WTC11 (cell line): ENCODE measurements at regions not wholly inside any gene's neighbourhood (a gene's known extent, or its start where the extent isn't known, plus 50 kb on each side); places are given as distances from the start of the nearest gene placed in this dataset.

Experiments used
- ATF2 ChIP-seq: sonication (generic); formaldehyde crosslinking; IDR thresholded peaks from 2 replicates; pipeline ENCODE4 v1.8.1; 2022; ENCODE audit warnings: low read depth, missing genetic modification reagents, borderline replicate concordance
- ELF4 ChIP-seq: sonication (generic); formaldehyde crosslinking; IDR thresholded peaks from 2 replicates; pipeline ENCODE4 v1.8.1; 2022; ENCODE audit warnings: low read depth, mild to moderate bottlenecking, moderate library complexity, missing genetic modification reagents
- ESRRA ChIP-seq: sonication (generic); formaldehyde crosslinking; IDR thresholded peaks from 2 replicates; pipeline ENCODE4 v1.8.1; 2022; ENCODE audit warnings: mild to moderate bottlenecking, missing genetic modification reagents, borderline replicate concordance
- GTF2I ChIP-seq: fragments of 250-450 bp; sonication (Bioruptor Pico); conservative IDR thresholded peaks from 2 replicates; pipeline ENCODE4 v1.4.0; 2021; ENCODE audit warnings: mild to moderate bottlenecking
- TEAD4 ChIP-seq: sonication (generic); formaldehyde crosslinking; IDR thresholded peaks from 2 replicates; pipeline ENCODE4 v1.8.0; 2022; ENCODE audit warnings: mild to moderate bottlenecking, missing genetic modification reagents
- ZBTB43 ChIP-seq: sonication (generic); formaldehyde crosslinking; IDR thresholded peaks from 2 replicates; pipeline ENCODE4 v1.8.1; 2023; ENCODE audit warnings: mild to moderate bottlenecking, missing genetic modification reagents
- TF ChIP-seq, protein P1 (sequence below): fragments of 200-600 bp; IDR thresholded peaks from 2 replicates; pipeline ENCODE4 v1.8.0; 2022; ENCODE audit warnings: antibody characterized with exemption
- TF ChIP-seq, protein P2 (sequence below): fragments of 250-450 bp; sonication (Bioruptor Pico); IDR thresholded peaks from 2 replicates; pipeline ENCODE4 v2.1.2; 2022; ENCODE audit warnings: mild to moderate bottlenecking, moderate library complexity
- TF ChIP-seq, protein P3 (sequence below): sonication (generic); formaldehyde crosslinking; IDR thresholded peaks from 2 replicates; pipeline ENCODE4 v1.8.1; 2022; ENCODE audit warnings: low read depth, mild to moderate bottlenecking, moderate library complexity, missing genetic modification reagents, borderline replicate concordance

DNA sequence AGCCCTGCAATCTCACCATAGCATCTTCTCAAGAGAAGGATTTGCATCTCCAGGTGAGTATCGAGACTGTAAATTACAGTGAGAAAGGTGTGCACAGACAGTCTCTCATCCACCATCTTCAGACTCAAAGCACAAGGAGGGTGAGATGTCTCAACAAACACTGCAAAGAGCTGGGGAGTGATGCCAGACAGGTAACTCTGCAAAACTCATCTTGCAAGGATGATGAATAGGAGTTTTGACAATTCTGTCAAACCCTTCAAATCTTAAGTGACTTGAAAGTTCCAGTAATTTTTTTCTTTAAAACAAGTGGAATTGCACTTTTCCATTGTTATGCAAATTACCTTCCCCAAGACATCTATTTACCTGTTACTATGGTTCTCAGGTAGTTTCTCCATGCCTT is 277.2 kb upstream of the VCX3A start:
- TF ChIP-seq, protein P1, sequence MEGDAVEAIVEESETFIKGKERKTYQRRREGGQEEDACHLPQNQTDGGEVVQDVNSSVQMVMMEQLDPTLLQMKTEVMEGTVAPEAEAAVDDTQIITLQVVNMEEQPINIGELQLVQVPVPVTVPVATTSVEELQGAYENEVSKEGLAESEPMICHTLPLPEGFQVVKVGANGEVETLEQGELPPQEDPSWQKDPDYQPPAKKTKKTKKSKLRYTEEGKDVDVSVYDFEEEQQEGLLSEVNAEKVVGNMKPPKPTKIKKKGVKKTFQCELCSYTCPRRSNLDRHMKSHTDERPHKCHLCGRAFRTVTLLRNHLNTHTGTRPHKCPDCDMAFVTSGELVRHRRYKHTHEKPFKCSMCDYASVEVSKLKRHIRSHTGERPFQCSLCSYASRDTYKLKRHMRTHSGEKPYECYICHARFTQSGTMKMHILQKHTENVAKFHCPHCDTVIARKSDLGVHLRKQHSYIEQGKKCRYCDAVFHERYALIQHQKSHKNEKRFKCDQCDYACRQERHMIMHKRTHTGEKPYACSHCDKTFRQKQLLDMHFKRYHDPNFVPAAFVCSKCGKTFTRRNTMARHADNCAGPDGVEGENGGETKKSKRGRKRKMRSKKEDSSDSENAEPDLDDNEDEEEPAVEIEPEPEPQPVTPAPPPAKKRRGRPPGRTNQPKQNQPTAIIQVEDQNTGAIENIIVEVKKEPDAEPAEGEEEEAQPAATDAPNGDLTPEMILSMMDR = no peak
- TF ChIP-seq GTF2I (no peak), ZBTB43 (CRISPR knock-in tag) (no peak), ELF4 (CRISPR knock-in tag) (no peak), ATF2 (CRISPR knock-in tag) (no peak), TEAD4 (no peak), ESRRA (CRISPR knock-in tag) (no peak)
- TF ChIP-seq, protein P2, sequence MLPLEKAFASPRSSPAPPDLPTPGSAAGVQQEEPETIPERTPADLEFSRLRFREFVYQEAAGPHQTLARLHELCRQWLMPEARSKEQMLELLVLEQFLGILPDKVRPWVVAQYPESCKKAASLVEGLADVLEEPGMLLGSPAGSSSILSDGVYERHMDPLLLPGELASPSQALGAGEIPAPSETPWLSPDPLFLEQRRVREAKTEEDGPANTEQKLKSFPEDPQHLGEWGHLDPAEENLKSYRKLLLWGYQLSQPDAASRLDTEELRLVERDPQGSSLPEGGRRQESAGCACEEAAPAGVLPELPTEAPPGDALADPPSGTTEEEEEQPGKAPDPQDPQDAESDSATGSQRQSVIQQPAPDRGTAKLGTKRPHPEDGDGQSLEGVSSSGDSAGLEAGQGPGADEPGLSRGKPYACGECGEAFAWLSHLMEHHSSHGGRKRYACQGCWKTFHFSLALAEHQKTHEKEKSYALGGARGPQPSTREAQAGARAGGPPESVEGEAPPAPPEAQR (CRISPR knock-in tag) = no peak
- TF ChIP-seq, protein P3, sequence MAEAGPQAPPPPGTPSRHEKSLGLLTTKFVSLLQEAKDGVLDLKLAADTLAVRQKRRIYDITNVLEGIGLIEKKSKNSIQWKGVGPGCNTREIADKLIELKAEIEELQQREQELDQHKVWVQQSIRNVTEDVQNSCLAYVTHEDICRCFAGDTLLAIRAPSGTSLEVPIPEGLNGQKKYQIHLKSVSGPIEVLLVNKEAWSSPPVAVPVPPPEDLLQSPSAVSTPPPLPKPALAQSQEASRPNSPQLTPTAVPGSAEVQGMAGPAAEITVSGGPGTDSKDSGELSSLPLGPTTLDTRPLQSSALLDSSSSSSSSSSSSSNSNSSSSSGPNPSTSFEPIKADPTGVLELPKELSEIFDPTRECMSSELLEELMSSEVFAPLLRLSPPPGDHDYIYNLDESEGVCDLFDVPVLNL = no peak
